ENCODE measurements at regions not wholly inside any gene's neighbourhood (a gene's known extent, or its start where the extent isn't known, plus 50 kb on each side); places are given as distances from the start of the nearest gene placed in this dataset.

GRCh38 chr2:149648282-149649030, 60.9 kb upstream of the MMADHC start:
- ATAC-seq (peak; percentile 63 to 97 (median 93)), DNase-seq (peak in 4 of 5 donors; percentile 18 to 43 (median 32))
- no peaks in the 10 kb centered on the region for H3K27me3 ChIP-seq
- intact Hi-C loops (cut with DNase I): no loop called here
- H3K27ac ChIP-seq: peak overlapping the region in 2 of 12 donors; percentile 1 to 46
- TF ChIP-seq POLR2A (IDR thresholded peaks at IDR 0.05) (no peak), CTCF (IDR thresholded peaks at IDR 0.05) (no peak)
- H3K9me3 ChIP-seq: no peaks in the 10 kb centered on the region
- 40 to 51% (median 45%) methylated on average over 3 of the region's 3 CpGs for WGBS, 4 donors
- H3K36me3 ChIP-seq: no peaks in the 10 kb centered on the region
- no peak overlapping the region for H3K4me3 ChIP-seq
- H3K4me1 ChIP-seq: peaks cover 0 to 4% (median 0%) of the 10 kb centered on the region in 12 donors

GRCh38 chr2:149645391-149645790, 57.8 kb upstream of the MMADHC start:
- Histone ChIP-seq H3K27ac (no peak overlapping the region), H3K36me3 (no peaks in the 10 kb centered on the region), H3K4me3 (no peak overlapping the region), H3K27me3 (no peaks in the 10 kb centered on the region), H3K9me3 (peaks cover 0 to 2% (median 0%) of the 10 kb centered on the region in 12 donors), H3K4me1 (peaks cover 0 to 4% (median 0%) of the 10 kb centered on the region in 12 donors)
- intact Hi-C loops (cut with DNase I): no loop called here
- DNase-seq (no peak), ATAC-seq (no peak)
- TF ChIP-seq POLR2A (IDR thresholded peaks at IDR 0.05) (no peak), CTCF (IDR thresholded peaks at IDR 0.05) (no peak)
